GM18517 (cell line): ENCODE measurements at regions not wholly inside any gene's neighbourhood (a gene's known extent, or its start where the extent isn't known, plus 50 kb on each side); places are given as distances from the start of the nearest gene placed in this dataset.

ENCODE experiments used
- ATAC-seq: cut with Tn5 transposase; IDR thresholded peaks from one replicate; pipeline ENCODE4 v1.9.1; 2021; ENCODE audit warnings: mild to moderate bottlenecking, moderate library complexity; ENCODE audit not compliant: unreplicated experiment

DNA sequence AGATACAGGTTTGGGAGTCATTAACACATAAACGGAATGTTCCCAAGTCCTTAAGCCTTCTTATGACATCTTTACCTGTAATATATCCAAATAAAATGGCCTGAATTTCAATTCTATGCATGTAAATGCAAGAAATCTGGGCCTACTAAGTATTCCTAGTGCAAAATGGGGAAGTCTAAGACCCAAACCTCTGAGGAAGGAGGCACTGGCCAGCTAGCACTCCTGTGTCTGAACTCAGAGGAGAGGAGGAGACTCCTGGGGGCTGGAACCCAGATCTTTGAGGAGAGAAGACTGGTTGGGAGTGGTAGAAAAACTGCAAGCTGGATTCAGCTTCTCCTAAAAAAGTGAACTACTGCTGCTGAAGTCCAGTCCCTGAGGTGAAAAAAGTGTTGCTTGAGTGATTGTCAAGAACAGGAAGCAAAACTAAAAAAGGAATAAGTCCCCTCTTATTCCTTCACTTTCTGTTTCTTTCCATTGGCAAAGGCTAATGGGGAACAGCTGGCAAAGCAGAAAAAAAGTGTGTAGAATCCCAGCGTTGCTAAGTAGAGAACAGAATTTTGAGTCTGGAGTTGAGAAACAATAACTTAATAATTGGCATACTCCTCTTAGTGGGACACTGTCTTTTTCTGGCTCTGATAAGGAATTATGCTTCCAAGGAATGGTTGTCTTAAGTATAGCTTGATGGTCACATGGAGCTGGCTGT is 54.8 kb upstream of the ATP2C1 start:
- ATAC-seq = no peak

DNA sequence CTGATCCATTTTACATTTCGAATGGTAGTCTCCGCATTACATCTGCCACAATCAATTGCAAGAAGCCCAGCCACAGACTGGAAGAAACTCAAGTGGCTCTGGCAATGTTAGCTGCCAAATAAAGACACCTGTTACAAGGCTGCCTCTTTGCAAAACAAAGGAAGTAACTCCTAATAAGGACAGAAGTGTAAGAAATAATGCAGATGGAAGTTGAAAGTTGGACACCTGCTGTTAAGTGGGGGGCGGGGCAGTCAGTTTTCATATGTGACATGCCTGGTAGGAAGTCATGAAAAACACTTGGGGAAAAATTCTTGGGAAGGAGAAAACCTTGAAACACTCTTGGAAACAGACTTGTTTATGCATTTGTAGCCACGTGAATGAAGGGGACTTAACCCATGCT is 54.1 kb upstream of the ATP2C1 start:
- ATAC-seq = peak; percentile 72

DNA sequence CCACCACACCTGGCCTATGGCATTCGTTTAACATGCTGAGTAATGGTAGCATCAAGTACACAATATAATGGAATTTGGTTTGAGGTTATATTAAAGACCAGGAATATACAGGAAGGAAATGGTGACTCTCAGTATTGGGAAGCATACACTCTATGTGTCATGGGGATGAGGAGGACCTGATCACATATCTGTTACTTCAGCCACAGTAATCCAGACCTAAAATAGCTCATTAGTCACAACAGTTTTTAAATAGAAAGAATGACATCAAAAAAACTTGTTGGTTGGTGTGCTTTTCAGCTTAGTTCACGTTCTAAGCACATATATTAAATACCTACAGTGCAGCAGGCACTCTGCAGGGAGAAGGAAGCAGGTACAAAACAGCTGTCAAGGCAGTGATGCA is 52.5 kb upstream of the ATP2C1 start:
- no peak for ATAC-seq

DNA sequence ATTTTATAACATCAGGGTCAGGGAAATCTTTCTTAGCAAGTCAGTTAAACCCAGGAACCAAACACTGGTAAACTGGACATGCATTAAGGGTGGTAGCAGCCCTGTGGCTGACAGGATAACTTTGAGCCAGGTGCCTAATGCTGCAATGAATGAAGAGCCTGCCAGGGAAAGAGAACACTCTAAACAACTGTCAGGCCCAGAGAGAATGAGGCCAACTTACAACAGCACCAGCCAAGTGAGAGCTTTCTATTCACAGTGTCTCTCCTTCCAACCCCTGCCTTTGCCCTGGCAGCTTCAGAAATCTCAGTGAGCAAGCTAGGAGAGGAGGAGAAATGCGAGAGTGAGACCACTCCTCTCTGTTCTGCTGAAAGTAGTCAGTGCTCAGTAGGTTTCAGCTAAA is 50.4 kb upstream of the ATP2C1 start:
- ATAC-seq = no peak
